GM12875 (cell line): ENCODE measurements at regions not wholly inside any gene's neighbourhood (a gene's known extent, or its start where the extent isn't known, plus 50 kb on each side); places are given as distances from the start of the nearest gene placed in this dataset.
"Not testable (repeated sequence)": the region's sequence is repeated elsewhere in the genome, so short reads cannot be mapped to it uniquely, and the experiment has no call there.

ENCODE experiments used
- H3K4me3 ChIP-seq: one replicate; pipeline ENCODE4 v1.5.1; 2011; ENCODE audit warnings: low read depth, low read length, control low read depth
- CTCF ChIP-seq: IDR thresholded peaks from 2 replicates; pipeline ENCODE4 v1.5.1; 2011; ENCODE audit warnings: low read depth, mild to moderate bottlenecking, control low read depth, inconsistent platforms, low read length, moderate library complexity, borderline replicate concordance; ENCODE audit not compliant: insufficient read depth

- no peak for TF ChIP-seq CTCF
- no peak overlapping the region for H3K4me3 ChIP-seq
These were observed 123.0 kb upstream of the RREB1 start for GRCh38 chr6:6984585-6985366.

GRCh38 chr6:6986344-6986743 lies 121.4 kb upstream of the RREB1 start:
- H3K4me3 ChIP-seq, result no peak overlapping the region
- no peak for TF ChIP-seq CTCF

GRCh38 chr6:6987749-6988148 lies 120.0 kb upstream of the RREB1 start:
- H3K4me3 ChIP-seq, result no peak overlapping the region
- TF ChIP-seq CTCF, result no peak

GRCh38 chr6:6990059-6990458 lies 117.7 kb upstream of the RREB1 start:
- H3K4me3 ChIP-seq, result not testable (repeated sequence)

GRCh38 chr6:6993503-6994237 lies 114.1 kb upstream of the RREB1 start:
- no peak overlapping the region for H3K4me3 ChIP-seq
- no peak for TF ChIP-seq CTCF

- no peak for TF ChIP-seq CTCF
- no peak overlapping the region for H3K4me3 ChIP-seq
These were observed 113.0 kb upstream of the RREB1 start for GRCh38 chr6:6994796-6995195.

GRCh38 chr6:6995328-6995727 lies 112.4 kb upstream of the RREB1 start:
- TF ChIP-seq CTCF, result no peak
- no peak overlapping the region for H3K4me3 ChIP-seq
